ENCODE measurements at regions not wholly inside any gene's neighbourhood (a gene's known extent, or its start where the extent isn't known, plus 50 kb on each side); places are given as distances from the start of the nearest gene placed in this dataset.

DNA sequence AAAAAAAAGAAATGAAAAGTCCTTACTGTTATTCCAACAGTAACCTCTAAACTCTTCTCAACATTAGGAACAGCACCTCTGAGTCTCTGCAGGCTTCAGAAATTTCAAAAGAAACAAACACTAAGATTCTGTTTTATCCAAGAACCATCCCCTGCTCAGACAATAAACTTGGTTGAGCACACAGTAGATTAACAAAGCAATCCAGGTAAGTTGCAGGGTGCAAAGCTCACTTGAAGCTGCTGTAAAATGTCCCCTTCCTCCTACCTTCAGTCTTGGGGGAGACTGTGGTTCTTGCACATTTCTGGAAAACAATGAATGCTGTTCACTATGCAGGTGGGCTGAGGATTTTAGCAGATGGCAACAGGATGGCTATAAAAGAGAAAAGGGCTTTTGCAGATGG, 484.1 kb downstream of the IGSF11 start:
- no peak for TF ChIP-seq POLR2A (IDR thresholded peaks at IDR 0.05)
- TF ChIP-seq, protein P1, sequence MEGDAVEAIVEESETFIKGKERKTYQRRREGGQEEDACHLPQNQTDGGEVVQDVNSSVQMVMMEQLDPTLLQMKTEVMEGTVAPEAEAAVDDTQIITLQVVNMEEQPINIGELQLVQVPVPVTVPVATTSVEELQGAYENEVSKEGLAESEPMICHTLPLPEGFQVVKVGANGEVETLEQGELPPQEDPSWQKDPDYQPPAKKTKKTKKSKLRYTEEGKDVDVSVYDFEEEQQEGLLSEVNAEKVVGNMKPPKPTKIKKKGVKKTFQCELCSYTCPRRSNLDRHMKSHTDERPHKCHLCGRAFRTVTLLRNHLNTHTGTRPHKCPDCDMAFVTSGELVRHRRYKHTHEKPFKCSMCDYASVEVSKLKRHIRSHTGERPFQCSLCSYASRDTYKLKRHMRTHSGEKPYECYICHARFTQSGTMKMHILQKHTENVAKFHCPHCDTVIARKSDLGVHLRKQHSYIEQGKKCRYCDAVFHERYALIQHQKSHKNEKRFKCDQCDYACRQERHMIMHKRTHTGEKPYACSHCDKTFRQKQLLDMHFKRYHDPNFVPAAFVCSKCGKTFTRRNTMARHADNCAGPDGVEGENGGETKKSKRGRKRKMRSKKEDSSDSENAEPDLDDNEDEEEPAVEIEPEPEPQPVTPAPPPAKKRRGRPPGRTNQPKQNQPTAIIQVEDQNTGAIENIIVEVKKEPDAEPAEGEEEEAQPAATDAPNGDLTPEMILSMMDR (IDR thresholded peaks at IDR 0.05) = no peak

Data from transverse colon (tissue), 3 donors.